EL (cell line): ENCODE measurements at regions not wholly inside any gene's neighbourhood (a gene's known extent, or its start where the extent isn't known, plus 50 kb on each side); places are given as distances from the start of the nearest gene placed in this dataset.
"Not testable (repeated sequence)": the region's sequence is repeated elsewhere in the genome, so short reads cannot be mapped to it uniquely, and the experiment has no call there.

Source experiments
- DNase-seq: peaks from one replicate; pipeline ENCODE4 v3.0.0-alpha.2; 2016

- DNase-seq: no peak
These were observed 202.1 kb downstream of the HNRNPD start for GRCh38 chr4:82171531-82172155.

GRCh38 chr4:82149750-82150149, 224.0 kb downstream of the HNRNPD start:
- DNase-seq: no peak

GRCh38 chr4:82145850-82146249, 227.9 kb downstream of the HNRNPD start:
- no peak for DNase-seq

GRCh38 chr4:82140422-82140821, 233.4 kb downstream of the HNRNPD start:
- DNase-seq: no peak

- DNase-seq: no peak
These were observed 234.5 kb downstream of the HNRNPD start for GRCh38 chr4:82139287-82139686.

- peak; percentile 28 for DNase-seq
These were observed 235.4 kb downstream of the HNRNPD start for GRCh38 chr4:82138374-82138773.

GRCh38 chr4:82136161-82136801, 237.5 kb downstream of the HNRNPD start:
- DNase-seq: no peak

GRCh38 chr4:82128355-82128754, 245.4 kb downstream of the HNRNPD start:
- DNase-seq: no peak

GRCh38 chr4:82126512-82127040, 247.2 kb downstream of the HNRNPD start:
- no peak for DNase-seq

GRCh38 chr4:82125787-82126297, 247.9 kb downstream of the HNRNPD start:
- no peak for DNase-seq

GRCh38 chr4:82124932-82125786, 248.6 kb downstream of the HNRNPD start:
- DNase-seq: no peak

- peak; percentile 27 for DNase-seq
These were observed 249.4 kb downstream of the HNRNPD start for GRCh38 chr4:82124365-82124764.

- no peak for DNase-seq
These were observed 249.9 kb downstream of the HNRNPD start for GRCh38 chr4:82123934-82124333.

- not testable (repeated sequence) for DNase-seq
These were observed 258.6 kb downstream of the HNRNPD start for GRCh38 chr4:82115183-82115582.

GRCh38 chr4:82108506-82108905, 265.3 kb downstream of the HNRNPD start:
- no peak for DNase-seq

- DNase-seq: no peak
These were observed 269.2 kb downstream of the HNRNPD start for GRCh38 chr4:82104578-82104977.

GRCh38 chr4:82099928-82100579, 273.7 kb downstream of the HNRNPD start:
- DNase-seq: no peak

- DNase-seq: peak; percentile 1
These were observed 276.3 kb downstream of the HNRNPD start for GRCh38 chr4:82097504-82097903.

- no peak for DNase-seq
These were observed 283.1 kb downstream of the HNRNPD start for GRCh38 chr4:82090717-82091116.

- no peak for DNase-seq
These were observed 289.0 kb downstream of the HNRNPD start for GRCh38 chr4:82084747-82085146.

GRCh38 chr4:82077471-82077995, 296.3 kb downstream of the HNRNPD start:
- not testable (repeated sequence) for DNase-seq

GRCh38 chr4:82076809-82077208, 297.0 kb downstream of the HNRNPD start:
- DNase-seq: no peak

GRCh38 chr4:82076359-82076758, 297.4 kb downstream of the HNRNPD start:
- DNase-seq: no peak
